HG02981 (cell line): ENCODE measurements at regions not wholly inside any gene's neighbourhood (a gene's known extent, or its start where the extent isn't known, plus 50 kb on each side); places are given as distances from the start of the nearest gene placed in this dataset.

Experiments
- ATAC-seq: cut with Tn5 transposase; IDR thresholded peaks from one replicate; pipeline ENCODE4 v1.9.1; 2021; ENCODE audit warnings: mild to moderate bottlenecking, moderate library complexity; ENCODE audit not compliant: unreplicated experiment

DNA sequence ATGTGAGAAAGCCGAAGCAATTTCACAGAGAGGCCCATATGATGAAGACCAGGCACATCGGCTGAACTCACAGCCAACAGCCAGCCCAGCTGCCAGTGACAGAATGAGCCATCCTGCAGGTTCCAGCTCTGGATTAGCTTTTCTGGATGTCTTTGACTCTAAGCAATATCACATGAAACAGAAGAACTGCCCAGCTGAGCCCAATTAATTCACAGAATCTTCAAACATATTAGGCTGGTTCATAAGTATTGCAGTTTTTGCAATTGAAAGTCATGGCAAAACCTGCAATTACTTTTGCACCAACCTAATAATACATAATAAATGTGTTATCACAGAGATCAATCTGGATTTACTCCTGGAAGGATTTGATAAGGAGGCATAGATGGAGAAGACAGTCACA lies 299.9 kb downstream of the RAB28 start:
- ATAC-seq, result no peak

DNA sequence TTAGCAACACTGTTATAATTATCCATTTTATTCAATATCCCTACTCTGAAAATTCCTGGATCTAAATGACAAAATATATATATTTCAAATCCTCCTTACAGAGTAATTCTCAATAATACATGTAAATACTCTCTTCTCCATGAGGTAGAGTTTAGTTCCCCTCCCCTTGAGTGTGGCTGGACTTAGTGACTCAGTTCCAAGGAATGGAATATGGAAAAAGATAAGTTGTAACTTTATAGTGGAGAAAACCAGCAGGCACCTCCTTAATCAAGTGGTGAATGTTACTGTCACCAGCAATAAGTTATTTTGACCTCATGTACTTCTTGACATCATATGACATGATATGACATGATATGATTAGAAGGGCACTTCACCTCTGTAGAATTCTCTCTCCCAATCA lies 302.0 kb downstream of the RAB28 start:
- ATAC-seq, result no peak

DNA sequence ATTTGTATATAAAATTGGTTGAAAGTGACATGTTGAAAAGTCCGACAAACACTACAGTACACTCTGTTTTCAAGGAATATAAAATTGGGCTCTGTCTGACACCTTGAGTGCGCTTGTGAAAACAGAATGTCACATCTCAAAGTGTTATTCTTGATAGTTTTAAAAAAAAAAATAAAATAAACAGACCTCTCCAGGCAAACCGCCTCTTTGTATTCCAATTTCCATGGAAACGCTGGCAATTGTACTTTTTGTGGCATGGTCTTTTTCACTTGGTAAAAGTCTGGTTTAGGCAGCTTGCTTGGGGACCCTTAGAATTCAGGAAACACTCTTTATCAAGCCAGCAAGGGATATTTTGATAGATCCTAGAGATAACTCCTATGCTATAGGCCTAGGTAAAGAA lies 302.5 kb downstream of the RAB28 start:
- no peak for ATAC-seq

DNA sequence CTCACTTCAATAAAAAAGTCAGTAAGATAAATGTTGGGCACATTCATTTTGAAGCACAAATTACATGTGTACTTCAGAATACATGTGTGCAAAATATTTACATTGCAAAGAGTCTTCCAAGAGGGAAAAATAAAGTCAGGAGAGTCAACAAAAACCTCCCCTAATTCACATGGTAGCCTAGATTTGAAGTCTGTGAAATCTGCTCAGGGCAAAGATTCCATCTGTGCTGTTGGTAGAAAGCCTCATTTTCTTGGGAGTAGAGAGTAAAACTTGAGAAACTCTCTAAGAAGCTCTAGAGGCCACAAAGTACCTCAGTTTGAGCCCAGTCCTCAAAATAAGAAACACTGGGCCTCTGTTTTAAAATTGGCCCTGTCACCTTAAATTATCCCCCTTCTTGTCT lies 303.4 kb downstream of the RAB28 start:
- no peak for ATAC-seq

DNA sequence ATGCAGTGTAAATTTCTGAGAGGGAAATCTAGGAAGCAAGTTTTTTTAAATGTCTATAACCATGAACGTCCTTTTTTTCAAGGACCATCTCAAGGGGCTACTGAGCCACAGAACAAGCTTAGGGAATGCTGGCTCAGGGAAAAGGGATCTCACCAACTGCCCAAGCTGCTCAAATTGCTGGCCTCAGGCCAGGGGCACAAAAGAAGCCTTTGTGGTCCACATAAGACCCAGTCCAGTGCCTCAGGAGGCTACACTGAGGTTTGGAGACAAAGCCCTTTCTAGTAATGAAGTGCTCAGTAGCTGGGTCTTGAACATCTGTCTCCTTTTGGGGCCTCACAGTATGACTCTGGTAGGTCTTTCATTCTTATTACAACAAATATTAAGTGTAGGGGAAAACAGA lies 305.5 kb downstream of the RAB28 start:
- no peak for ATAC-seq

DNA sequence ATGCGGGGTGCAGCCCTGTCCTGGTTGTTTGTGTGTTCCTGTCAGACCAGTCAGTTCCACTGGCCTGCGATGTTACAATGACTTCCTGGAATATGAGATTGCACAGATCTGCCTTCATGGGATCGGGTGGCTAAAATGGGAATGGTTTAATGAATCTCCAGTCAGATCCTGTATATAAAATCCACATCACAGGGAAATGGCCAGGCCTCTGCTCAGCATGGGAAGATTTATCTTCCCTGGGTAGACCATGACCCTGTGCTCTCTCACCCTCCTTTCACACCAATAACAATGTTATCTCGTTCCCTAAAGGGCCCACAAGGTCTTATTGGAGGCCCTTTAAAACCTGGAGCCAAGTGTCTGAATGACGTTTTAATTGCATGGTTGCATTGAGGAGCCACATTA lies 307.4 kb downstream of the RAB28 start:
- ATAC-seq, result no peak

DNA sequence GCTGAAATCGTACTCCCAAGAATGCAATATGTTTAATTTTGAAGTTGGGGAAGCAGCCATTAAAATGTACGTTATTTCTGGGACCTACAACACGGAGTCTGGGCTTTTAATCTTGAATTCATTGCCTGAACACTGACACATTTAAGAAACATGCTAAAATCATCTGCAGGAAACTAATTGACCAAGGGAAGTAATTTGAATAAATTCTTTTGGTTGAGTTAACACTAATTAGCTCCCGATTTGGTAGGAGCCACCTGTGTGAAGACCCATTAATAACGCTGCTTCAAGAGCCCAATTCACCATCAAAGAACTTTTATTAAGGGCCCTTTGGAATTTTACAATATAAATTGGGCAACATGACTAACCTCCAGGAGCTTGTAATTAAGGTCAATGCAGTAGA lies 309.2 kb downstream of the RAB28 start:
- ATAC-seq, result no peak

DNA sequence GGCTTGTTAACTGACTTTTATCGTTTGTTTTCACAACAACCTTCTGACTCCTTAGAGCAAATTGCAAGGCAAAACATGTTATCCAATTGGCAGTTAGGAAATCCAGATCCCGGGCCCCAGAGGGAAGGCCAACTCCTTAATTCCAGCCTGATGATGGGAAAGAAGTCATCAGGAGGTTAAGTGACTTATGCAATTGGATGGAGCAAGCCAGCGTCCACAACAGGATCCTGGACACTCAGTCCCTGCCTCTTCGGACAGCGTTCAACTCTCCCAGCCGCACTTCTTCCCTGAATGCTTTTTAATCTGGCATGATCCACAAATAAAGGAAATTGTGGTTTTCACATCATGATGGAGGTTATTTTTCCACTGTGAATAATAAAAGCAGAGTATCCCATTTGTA lies 310.1 kb downstream of the RAB28 start:
- ATAC-seq, result no peak

DNA sequence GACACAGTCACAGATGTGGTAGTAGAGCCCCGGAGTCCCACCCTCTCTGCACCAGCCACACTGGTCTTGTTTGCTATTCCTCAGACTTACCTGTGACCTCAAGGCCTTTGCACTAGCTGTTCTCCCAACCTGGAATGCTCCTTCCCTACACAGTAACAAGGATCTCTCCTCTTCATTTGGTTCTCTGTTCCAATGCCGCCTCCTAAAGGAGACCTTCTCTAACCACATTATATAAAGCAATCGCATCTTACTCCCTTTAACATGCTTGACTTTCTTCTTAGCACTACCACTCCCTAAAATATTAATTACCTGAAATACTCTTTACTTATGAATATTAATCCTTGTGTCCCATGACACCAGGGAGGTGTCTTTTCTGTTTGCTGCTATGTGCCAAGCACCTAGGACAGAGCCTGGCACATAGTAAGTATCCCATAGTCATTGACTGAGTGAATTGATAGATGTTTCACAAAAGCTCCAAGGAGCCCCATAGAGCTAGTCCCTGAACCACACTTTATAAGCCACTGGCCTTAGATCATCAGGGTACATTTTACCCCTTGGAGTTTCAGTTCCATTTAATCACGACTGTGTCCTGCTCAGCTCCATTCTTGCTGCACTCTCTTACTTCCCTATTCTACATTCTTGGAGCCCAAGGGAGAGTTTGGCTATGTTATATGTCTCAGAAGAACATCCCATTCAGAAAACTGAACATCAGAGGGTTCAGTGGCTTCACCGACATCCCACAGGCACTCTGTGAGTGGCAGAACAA lies 312.7 kb downstream of the RAB28 start:
- no peak for ATAC-seq

DNA sequence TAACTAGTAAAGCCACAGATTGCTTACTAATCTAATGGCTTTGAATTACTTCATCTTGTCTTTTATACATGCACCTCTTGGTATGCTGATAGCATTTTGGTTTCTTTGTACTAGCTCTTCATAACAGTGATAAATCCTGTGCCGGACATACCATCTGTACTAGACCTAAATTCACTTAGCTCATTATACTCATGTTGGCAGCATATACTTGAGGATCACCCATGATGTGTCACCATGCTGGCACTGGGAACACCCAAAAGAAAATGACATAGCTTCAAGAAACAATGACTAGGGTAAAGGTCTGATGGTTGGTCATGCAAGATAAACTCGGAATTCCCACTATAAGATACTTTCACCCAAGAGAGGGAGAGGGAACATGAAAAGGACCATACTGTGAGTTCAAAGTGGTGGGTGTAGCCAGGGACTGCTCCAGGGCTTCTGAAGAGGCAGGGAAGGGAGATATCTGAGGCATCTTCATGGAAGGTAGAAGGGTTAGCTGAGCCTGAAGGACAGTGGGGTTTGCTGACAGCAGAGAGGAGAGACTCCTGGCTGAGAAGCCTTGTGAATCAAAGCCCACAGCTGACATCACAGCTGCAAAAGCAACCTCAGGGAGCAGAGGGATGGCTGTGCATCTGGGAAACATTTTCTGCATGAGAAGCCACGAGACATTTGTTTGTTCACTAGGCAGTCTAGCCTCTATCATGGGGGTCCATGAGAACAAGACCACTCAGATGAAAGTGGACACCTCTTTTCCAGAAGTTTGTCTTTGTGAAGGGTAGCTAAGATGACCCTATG lies 314.2 kb downstream of the RAB28 start:
- no peak for ATAC-seq

DNA sequence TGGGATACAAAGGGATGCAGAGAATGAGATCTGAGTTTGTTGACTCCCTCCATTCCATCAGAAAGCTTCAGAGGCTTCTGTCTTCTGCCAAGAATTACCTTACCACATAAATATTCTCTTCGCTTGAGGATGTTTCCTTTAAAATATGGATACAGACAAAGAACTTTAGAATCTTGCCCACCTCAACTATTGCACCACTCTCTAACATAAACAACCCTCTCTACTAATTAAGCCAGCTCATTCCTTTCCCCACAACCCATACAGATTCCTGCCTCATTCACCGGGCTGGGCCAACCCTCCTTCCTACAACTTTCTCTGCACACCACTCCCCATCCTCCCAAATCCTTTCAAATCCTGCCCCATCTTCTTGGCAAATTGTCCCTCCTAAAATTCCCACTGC lies 315.8 kb downstream of the RAB28 start:
- ATAC-seq, result no peak

DNA sequence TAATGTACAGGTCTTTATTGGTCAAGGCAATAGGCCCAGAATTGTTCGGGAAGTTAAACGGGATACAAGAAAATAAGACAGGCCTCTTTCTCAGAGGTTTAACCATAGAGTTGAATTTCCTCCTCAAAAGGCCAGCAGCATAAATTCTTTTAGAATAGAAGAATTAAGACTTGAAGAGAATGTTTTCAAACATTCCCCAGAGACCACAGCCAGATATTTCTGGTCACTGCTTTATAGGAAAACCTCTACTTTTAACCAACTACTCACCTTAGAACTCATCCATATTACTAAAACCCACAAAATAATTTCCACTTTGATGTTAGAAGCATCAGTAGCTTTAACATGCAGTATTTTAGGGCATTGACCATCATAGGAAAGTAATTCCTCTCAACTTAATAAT lies 317.9 kb downstream of the RAB28 start:
- no peak for ATAC-seq

DNA sequence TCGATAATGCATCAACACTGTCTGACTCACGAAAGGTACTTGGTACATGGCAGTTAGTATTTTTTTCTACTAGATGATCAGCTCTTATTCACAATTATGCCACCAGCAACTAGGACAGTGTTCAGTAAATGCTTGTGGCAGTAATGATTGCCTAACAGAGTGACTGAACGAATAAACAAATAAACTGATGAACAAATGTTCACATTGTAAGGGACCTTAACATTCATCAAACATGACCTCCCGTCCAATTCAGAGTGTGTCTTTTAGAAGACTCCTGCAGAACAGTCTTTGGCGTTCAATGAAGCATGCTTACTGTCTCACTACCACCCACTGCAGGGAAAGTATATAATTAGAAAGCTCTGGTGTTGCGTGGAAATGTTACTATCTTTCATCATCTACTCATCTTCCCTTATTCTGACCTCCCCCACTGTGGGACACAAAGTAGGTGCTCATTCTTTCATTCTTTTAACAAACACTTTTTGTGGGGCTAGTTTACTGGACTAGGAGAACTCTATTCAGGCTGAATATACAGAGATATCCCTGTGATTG lies 319.3 kb downstream of the RAB28 start:
- no peak for ATAC-seq

DNA sequence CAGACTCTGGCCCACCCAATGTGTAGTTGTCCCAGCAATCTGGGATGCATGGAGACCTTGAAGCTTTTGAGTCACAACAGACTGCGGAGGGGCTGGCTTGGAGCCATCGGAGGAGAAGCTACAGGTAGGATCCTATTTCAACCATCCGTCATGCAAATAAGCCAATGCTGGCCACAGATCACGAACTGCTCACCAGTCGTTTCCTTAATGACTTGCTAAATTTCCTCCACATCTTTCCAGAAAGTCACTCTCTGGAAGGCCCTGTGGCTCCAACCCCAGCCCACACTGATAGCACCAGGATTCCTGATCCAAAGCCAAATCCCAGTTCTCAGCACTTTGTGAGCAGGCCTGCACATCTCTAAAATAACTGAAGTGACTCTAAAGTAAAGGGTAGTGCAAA lies 321.3 kb downstream of the RAB28 start:
- ATAC-seq, result no peak

DNA sequence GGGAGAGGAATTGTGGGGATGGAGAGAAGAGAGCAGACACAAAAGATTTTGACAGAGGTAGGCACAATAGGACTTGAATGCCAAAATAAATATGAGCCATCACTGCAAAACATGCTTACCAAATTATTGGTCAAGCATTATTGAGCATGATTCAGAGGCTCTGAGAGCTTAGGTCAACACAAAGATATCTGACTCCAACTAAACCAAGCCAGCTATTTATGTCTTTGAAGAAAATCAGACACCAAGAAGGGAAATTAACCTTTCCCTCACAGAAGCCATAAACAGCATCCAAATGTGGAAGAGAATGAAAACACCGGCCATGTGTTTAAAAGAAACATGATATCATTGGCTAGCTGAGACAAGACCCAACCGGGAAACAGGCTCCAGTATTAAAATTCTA lies 323.2 kb downstream of the RAB28 start:
- ATAC-seq, result no peak

DNA sequence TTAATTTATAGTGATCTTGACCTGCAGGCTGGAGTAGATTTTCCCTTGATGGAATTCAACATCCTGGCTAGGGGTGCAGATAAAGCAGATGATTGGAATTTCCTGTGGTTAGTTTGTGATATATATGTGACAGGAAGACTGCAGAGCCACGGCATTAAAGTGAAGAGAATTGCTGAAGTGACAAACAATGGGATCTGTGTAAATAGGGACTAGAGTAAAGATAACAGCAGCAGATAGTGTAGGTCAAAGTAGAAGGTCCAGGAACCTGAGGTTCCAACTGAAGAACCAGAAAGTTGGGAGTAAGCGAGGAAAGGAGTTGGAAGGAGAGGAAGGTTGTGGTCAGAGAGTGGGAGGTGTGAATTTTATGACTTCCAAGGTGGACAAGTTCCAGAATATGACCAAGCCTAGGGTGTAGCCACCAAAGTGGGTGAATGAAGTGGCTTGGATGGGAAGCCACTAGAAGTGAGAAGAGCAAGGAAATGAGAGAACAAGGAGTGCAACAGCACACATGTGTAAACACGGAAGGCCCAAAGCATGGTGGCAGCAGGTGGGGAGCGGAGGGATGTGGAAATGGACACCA lies 325.0 kb downstream of the RAB28 start:
- ATAC-seq, result no peak

DNA sequence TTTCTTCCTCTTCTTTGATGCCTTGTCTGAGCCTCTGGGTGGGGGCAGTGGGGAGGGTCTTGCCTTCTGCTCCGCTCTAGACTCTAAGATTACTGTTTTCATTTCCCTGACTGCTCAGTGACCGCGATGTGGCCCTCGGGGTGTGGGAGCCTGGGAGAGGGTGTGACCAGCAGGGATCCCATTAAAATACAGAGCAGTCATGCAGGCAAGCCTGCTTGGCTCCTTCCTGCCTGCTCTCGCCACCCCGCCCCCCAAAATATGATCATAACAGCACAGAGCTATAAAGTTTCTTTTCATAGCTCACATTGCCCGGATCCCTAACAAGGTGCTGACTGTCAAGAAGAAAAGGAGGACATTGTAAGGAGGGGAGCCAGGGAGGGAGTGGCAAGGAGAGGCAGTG lies 332.9 kb downstream of the RAB28 start:
- no peak for ATAC-seq

DNA sequence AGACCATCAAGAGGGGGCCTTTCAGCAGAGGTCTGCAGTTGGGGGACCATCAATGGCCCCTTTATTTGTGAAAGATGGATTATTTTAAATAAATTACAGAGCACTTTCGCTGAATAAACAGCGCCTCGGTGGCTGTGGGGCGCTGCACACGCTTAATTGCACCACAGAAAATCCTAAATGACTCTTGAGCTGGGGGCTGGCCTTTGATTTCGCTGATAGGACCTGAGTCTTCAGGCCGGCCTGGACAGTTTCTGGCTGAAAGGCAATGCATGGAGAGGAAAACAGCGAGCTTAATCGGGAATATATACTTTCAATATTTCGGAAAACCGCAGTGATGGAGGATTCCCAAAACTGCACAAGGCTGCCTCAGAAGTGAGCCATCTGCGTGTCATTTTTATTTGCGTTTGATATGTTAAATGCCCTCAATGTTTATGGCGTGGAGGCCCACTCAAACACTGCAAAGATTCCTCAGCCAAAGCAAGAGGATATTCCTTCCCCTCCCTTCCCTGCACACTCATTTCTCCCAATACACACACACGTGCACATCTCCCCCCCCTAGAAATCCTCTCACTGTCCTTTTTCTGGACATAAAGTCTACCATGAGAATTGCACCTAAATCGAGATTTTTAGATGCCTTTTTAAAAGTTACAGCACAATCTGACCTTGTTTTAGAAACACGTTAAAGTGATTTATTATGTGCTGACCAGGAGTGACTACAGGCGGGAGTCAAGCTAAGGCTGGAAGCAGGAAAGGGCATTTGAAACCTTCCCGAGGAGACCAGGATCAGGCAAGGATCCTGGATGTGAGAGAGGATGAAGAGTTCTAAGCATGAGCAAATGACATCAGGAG lies 340.7 kb downstream of the RAB28 start:
- ATAC-seq, result no peak

DNA sequence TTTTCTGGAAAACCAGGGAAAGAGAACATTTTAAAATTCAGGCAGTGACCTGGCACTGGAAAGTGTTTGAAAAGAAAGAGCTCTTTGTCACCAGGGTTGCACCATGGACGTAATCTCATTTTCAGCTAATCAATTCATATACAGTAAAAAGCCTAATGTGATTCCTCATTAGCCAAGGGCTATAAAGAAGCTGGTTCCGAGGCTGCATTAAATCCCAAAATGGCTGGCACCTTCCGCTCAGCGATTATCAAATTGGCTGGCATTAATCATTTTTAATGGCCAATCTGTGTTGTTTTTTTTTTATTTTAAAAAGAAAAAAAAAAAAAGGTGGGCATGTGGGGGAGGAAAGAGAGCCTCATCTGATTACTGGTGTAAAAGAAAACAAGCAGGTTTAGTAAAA lies 341.4 kb downstream of the RAB28 start:
- ATAC-seq, result no peak

DNA sequence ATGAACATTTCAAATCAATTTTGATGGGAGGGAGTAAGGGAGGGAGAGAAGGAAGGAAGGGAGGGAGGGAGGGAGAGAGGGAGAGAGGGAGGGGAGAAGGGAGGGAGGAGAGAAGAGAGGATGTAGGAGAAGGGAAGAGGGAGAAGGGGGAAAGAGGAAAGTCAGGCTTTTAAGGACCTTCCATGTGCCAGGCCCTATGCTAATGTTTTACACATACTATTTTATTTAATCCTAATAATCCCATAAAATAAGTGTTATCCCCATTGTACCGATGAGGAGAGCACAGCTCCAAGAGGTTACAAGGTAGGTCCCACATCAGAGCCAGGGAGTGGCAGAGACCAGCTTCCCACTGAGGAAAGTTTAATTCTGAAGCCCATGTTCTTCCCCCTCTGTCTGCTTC lies 341.9 kb downstream of the RAB28 start:
- no peak for ATAC-seq

DNA sequence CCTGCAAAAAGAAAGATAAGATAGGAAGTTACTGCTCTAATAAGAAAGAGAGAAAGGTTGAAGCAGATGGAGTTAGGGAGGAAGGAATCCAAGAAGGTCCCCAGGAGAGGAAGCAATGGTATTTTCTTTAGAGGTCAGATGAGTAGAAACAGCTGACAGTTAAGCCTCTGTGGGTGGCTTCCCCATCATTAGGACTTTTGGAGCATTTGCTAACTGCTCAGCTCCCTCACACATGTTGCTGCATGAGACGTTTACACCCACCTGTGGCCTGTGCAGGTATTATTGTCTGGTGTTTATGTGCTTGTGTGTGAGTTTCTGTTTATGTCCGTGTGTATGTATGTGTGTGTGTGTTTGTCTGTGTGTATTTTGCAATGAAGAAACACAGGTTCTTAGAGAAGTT lies 346.8 kb downstream of the RAB28 start:
- no peak for ATAC-seq
